Fibroblast of peridontal ligament (primary cell): ENCODE measurements at regions not wholly inside any gene's neighbourhood (a gene's known extent, or its start where the extent isn't known, plus 50 kb on each side); places are given as distances from the start of the nearest gene placed in this dataset.
A peak's percentile ranks its signal among the peaks of the same experiment; 100 is the strongest.
"Not testable (repeated sequence)": the region's sequence is repeated elsewhere in the genome, so short reads cannot be mapped to it uniquely, and the experiment has no call there.

Experiments used
- DNase-seq: peaks from one replicate; pipeline ENCODE4 v3.0.0-alpha.2; 2010; ENCODE audit errors: extremely low read depth

DNA sequence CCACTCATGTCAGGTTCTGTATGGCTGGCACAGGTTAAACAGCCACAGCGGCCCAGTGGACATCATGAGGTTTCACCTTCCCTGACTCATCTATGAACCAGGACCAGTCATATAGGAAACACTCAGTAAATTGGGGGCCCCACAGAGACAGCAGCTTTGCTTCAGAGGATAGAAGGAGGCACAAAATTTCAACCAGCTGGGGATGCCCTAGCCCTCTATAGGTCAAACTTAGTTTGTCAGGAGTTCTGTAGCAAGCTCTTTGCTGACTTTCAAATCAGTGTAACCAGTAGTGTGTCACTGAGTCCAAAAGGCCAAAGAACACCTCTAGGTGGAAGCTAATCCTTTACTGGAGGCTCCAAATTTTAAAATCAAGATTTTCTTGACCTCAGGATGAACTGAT, 4157.8 kb upstream of the TPTE start:
- DNase-seq, result not testable (repeated sequence)

DNA sequence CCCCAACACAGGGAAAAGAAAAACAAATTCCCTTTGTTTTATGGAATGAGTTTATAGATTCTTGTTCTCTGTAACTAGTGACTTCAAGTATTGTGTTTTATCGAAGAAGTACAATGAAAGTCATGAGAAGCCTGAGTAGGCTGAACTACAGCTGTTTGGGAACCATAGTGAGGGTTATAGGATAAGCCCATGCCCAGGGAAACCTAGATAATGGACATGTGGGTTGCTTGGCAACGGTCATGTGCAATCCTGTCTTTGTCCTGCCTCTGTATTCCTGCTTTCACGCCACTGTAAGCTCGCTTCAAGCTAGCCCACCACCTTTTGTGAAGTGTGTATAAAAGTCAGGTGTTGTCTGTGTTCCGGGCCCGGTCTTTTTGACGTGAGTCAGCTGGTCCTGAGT, 4152.6 kb upstream of the TPTE start:
- DNase-seq, result peak; percentile 56

DNA sequence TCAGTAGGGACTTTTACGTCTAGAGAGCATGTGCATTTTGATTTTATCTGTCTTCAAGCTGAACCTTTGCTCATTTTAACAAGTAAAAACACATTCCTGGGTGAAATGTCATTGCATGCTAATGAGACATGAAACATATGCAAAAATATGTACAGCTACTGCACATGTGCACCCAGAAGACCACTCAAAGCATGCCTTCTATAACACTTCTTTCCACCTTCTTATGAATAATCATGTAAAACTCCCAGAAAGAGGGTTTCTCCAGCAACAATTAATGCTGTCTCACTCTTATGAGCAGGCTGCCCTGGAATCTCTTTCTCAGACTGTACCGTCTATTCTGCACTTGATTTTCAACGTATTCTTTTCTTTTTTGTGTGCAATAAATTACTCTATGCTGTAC, 4148.1 kb upstream of the TPTE start:
- not testable (repeated sequence) for DNase-seq

DNA sequence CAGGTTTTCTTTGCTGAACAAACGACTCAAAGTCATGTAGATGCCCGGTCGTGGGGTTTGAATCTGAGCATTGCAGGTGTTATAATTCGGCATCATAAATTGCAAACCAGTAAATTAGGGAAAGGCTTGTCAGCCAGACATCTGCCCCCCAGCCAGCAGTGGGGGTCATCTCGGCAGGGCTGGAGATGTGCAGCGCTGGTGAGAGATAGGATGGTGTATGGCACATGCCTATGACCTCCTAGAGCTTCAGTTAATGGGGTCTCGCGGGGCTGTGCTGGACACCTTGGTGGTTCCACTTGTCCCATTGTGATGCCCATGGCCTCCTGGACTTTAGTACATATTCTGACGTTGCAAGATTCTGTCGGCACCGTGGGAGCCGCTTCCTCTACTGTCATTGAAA, 4147.2 kb upstream of the TPTE start:
- peak; percentile 6 for DNase-seq

DNA sequence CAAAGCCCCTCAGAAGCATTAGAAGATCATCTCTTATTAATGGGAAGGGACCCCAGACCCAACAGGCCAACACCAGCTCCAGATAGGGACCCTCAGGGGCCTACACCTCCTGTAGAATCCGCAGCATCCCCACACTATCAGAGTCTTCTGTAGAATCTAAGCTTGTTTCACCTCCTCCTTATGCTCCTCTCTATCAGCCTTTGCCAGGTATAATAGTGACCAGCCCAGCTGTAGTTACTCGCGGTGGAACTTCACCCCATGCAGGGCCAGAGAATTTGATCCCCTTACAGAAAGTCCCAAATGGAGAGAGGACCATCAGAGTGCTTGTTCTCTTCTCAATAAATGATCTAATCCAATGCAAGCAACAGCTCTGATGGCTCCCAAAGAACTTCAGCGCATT, 4146.5 kb upstream of the TPTE start:
- not testable (repeated sequence) for DNase-seq

DNA sequence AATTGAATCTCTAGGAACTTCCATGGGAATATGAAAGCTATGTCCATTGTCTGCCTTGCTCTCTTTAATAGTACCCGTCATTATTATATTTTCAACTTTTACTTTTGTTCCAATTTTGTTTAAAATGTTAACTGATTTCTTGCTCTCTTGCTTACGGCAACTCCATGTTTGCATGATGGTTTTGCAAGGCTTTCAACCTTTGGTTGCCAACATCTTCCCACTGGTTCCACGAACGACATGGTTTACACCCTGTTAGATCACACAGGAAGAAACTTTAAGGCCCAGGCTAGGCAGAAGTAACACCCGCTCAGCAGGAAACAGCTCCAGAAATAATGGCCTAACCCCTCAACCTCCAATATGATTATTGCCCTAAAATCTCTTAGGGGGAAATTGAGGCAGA, 4145.6 kb upstream of the TPTE start:
- DNase-seq, result not testable (repeated sequence)

DNA sequence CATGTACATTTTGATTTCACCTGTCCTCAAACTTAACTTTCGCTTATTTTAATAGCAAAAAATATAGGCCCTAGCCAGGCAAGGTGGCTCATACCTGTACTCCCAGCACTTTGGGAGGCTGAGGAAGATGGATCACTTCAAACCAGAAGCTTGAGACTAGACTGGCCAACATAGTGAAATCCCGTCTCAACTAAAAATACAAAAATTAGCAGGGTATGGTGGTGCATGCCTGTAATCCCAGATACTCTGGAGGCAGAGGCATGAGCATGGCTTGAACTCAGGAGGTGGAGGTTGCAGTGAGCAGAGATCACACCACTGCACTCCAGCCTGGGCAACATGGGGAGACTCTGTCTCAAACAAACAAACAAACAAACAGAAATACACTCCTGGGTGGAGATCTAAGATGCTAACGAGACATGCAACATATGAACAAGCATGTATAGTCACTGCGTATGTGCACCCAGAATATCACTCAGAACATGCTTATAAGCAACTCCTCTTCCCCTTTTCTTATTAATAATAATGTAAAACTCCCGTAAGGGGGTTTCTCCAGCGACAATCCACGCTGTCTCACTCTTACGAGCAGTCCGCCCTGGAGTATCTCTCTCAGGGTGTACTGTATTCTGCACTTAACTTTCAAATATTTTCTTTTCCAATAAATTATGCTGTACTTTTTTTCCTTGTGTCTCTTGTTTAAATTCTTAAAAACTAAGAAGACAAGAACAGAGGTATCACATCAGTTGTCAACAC, 4144.9 kb upstream of the TPTE start:
- not testable (repeated sequence) for DNase-seq
